ENCODE measurements at regions not wholly inside any gene's neighbourhood (a gene's known extent, or its start where the extent isn't known, plus 50 kb on each side); places are given as distances from the start of the nearest gene placed in this dataset.

DNA sequence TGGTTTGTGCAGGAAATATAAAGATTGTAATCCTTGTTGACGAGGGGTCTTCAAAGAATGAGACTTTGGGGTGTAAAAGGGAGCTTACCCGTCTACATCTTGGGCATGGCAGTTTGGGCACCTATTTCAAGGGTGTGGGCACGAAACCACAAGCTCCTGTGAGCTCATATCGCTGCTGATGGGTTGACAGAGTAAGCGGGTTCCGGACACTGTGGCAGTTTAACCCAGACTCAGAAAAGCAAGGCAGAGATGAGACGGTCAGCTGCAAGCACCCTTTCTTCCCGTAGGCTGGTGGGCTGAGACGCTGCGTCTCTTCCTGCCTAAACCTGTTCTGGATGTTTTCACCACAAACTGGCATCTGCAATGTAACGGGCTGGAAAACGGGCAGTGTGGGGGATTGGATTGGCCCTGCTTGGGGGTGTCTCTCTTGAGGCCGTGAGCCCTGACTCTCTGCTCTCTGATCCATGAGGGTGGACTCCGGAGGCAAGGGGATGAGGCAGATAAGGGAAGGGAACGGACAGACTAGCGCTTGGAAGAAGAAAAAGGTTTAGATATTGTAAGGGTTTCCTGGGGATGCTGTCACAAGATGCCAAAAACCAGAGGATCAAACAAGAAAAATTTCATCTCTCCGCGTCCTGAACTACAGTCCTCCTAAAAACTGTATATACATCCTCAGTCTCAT, 237.5 kb downstream of the SHOX start:
- no peak for TF ChIP-seq CTCF (conservative IDR thresholded peaks at IDR 0.05; ENCODE audit: low read depth, low read length)
- no peak for TF ChIP-seq BHLHE40 (IDR thresholded peaks at IDR 0.05; ENCODE audit: low read depth, low read length)
- no peak for TF ChIP-seq POLR2A (IDR thresholded peaks at IDR 0.05; ENCODE audit: low read depth, low read length)
- no peak for TF ChIP-seq RFX5 (IDR thresholded peaks at IDR 0.05; ENCODE audit: low read depth, low read length)
- TF ChIP-seq, protein P1, sequence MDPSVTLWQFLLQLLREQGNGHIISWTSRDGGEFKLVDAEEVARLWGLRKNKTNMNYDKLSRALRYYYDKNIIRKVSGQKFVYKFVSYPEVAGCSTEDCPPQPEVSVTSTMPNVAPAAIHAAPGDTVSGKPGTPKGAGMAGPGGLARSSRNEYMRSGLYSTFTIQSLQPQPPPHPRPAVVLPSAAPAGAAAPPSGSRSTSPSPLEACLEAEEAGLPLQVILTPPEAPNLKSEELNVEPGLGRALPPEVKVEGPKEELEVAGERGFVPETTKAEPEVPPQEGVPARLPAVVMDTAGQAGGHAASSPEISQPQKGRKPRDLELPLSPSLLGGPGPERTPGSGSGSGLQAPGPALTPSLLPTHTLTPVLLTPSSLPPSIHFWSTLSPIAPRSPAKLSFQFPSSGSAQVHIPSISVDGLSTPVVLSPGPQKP (IDR thresholded peaks at IDR 0.05; ENCODE audit: borderline replicate concordance, low read depth, low read length) = no peak
- no peak for TF ChIP-seq RAD21 (IDR thresholded peaks at IDR 0.05; ENCODE audit: low read length)
- no peak for TF ChIP-seq MAFK (IDR thresholded peaks at IDR 0.05; ENCODE audit: low read depth, low read length)
- TF ChIP-seq, protein P2, sequence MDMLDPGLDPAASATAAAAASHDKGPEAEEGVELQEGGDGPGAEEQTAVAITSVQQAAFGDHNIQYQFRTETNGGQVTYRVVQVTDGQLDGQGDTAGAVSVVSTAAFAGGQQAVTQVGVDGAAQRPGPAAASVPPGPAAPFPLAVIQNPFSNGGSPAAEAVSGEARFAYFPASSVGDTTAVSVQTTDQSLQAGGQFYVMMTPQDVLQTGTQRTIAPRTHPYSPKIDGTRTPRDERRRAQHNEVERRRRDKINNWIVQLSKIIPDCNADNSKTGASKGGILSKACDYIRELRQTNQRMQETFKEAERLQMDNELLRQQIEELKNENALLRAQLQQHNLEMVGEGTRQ (IDR thresholded peaks at IDR 0.05; ENCODE audit: low read depth, low read length) = no peak
- TF ChIP-seq FOS (IDR thresholded peaks at IDR 0.05; ENCODE audit: low read depth, low read length) = no peak
- TF ChIP-seq CEBPB (IDR thresholded peaks at IDR 0.05; ENCODE audit: low read depth, low read length) = no peak
